ENCODE measurements at regions not wholly inside any gene's neighbourhood (a gene's known extent, or its start where the extent isn't known, plus 50 kb on each side); places are given as distances from the start of the nearest gene placed in this dataset.

GRCh38 chr1:83813576-83813975 lies 185.4 kb downstream of the TTLL7 start:
- FAIRE-seq, result no peak

GRCh38 chr1:83810144-83810543 lies 188.8 kb downstream of the TTLL7 start:
- FAIRE-seq, result no peak

GRCh38 chr1:83808536-83808935 lies 190.4 kb downstream of the TTLL7 start:
- no peak for FAIRE-seq

DNA sequence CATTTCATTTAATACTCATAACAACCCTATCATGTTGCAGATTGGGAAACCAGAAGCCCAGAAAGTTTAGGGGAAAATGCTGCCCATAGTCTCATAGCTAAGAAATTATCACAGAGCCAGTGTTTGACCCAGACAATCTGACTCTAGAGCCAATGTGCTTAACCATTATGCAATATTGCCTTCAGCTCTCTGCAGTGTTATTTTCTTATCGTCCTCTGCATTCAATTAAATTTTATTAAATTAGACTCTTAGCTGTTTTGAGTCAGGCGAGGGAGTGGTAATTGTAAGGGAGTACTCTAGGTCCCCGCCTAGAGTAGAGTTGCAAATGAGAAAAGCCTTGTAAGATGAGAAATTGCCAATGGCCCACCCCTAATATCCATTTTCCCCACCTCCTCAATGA lies 191.1 kb downstream of the TTLL7 start:
- FAIRE-seq, result no peak

GRCh38 chr1:83807231-83807630 lies 191.7 kb downstream of the TTLL7 start:
- FAIRE-seq, result no peak

GRCh38 chr1:83805921-83806320 lies 193.0 kb downstream of the TTLL7 start:
- FAIRE-seq, result no peak

DNA sequence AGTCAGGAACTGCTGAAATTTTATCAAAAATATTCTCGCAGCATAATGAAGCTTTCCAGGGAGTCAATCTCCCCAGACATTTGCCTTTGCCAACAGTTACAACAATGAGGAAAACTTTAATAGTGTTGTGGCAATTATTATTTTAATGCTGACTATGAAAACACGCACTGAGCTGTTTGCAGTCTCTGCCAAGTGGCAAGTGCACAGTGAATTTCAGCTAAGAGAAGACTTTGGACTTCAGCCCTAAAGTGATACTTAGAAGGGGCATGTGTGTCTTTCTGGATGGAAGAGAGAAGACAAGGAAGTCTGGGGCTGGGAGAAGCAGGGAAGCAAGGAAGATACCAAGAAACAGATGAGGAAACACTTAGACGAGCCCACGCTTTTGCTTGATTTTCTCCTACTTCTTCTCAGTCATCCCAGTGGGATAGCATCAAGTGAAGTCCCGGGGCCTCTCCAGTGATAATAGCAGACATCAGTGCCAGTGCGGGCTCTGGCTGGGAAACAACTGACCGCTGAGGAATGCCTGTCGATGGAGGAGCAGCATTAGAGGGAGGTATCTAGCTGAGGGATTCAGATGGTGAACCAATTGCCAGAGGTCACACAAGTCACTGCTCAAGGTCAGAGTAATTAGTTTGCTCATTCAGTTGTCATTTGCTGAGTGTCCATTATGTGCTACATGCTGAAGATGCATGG lies 196.3 kb downstream of the TTLL7 start:
- no peak for FAIRE-seq

DNA sequence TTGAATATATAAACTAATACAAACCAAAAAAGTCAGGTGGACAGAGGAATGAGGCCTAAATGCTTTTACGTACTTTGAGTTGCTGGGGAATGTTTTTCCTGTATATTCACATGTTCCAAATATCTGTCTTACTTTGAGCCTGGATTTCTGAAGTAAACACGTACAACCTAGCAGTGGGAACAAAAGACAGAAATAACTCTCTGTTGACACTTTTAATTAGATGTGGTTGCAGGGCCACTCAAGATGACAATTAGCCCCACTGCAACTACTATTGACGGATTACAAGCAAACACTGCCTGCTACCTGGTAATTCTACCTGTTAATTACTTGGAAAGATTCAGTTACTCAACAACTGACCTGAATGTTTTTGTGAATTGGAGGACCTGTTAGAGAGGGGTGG lies 196.9 kb downstream of the TTLL7 start:
- FAIRE-seq, result no peak

GRCh38 chr1:83800066-83800465 lies 198.9 kb downstream of the TTLL7 start:
- FAIRE-seq, result no peak

DNA sequence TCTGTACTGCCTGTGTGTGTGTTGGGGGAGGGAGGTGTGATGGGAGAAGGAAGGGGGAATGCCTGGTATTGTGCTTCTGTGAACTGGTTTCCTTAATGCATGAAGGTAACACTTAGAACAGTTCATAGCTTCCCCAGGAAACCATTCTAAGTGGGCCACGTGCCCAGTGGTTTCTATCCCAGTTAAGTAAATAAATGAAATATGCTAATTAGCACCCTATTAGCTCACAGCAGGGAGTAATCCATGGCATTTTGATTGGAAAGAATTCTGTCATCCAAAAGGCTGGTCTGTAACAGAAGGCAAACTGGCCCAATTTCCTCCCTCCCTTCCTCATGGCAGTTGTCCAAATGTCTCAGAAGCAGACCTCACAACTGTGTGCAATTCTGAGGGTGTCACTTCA lies 199.3 kb downstream of the TTLL7 start:
- FAIRE-seq, result no peak

GRCh38 chr1:83798965-83799364 lies 200.0 kb downstream of the TTLL7 start:
- no peak for FAIRE-seq

GRCh38 chr1:83796409-83796808 lies 202.5 kb downstream of the TTLL7 start:
- no peak for FAIRE-seq

GRCh38 chr1:83794384-83794783 lies 204.5 kb downstream of the TTLL7 start:
- FAIRE-seq, result no peak

DNA sequence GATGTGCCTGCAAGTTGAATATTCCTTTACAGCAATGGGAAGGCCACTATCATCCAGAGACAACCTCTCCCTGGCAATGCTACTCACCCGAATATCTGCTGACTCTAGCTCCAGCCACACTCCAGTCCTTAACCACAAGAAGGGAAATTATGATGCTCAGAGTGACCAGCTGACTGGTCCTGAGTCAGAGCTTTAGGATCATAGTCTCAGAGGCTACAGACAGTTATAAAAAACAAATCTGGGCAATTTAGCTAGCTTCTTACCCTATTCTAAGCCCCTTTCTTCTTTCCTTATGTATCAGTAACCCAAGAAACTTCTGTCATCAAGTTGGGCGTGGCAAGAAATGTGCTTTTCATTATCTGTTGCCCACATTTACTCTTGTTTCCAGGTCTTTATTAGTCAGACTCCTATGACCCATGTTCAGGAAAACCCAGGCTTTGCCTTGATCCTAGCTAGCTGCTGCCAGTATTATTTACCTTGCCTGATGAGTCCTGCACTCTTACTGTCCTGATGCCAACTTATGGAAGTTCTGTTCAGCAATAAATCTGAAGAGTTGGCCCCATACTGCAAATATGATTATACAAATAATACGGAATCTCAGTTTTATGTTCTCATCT lies 207.0 kb downstream of the TTLL7 start:
- no peak for FAIRE-seq

DNA sequence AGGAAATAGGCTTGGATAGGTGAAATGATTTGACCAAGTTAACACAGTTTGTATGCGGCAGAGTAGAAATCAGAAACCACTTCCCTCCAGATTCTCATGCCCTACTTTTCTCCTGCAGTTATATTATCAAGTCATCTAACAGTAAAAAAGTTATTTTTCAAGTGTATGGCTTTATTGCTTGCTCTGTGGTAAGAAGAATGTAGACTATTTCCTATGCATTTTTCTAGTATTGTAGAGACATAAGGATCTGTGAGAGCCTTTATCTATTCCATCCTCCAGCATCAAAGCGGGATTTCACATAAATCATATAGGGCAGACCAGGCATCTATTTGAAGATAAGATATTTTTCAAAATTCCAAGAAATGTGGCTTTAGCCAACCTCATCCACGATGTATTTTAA lies 208.5 kb downstream of the TTLL7 start:
- no peak for FAIRE-seq

GRCh38 chr1:83787246-83787998 lies 211.5 kb downstream of the TTLL7 start:
- no peak for FAIRE-seq

DNA sequence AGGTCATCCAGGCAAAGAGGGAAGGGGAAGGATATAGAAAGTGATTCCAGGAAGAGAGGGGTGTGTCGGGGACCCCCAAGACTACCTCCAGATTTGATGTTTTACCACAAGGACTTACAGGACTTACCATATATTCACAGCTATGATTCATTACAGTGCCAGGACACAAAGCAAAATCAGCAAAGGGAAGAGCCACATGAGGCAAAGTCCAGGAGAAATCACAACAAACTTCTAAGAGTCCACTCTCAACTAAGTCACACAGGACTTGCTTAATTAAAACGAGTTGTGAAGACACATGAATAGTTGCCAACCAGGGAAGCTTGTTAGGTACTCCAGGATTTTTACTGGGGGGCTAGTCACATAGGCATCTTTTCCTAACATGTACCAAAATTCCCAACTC lies 217.3 kb downstream of the TTLL7 start:
- FAIRE-seq, result no peak

GRCh38 chr1:83779565-83779964 lies 219.4 kb downstream of the TTLL7 start:
- FAIRE-seq, result no peak

- FAIRE-seq, result no peak
Observed at GRCh38 chr1:83777758-83778101, 221.2 kb downstream of the TTLL7 start.

GRCh38 chr1:83776913-83777757 lies 221.8 kb downstream of the TTLL7 start:
- no peak for FAIRE-seq

GRCh38 chr1:83775977-83776603 lies 222.8 kb downstream of the TTLL7 start:
- no peak for FAIRE-seq

DNA sequence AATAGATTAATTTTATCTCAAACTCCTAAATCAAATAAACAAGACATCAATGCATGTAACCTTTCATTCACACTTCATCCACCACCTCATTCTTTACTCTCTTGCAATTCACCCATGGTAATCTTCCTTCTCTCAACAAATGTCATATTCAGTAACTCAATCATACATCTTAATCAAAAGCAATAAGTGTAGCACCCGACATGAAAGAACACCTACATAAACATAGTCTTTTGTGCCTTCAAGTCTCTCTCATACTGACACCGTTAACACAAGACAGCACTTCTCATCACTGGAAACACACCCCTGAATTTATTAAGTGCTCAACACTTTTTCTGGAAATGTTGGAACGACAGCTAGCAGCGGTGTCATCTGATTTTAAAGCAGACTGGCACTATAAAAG lies 225.9 kb downstream of the TTLL7 start:
- FAIRE-seq, result no peak

- no peak for FAIRE-seq
Observed at GRCh38 chr1:83770319-83770661, 228.6 kb downstream of the TTLL7 start.
